ENCODE measurements at regions not wholly inside any gene's neighbourhood (a gene's known extent, or its start where the extent isn't known, plus 50 kb on each side); places are given as distances from the start of the nearest gene placed in this dataset.
A peak's percentile ranks its signal among the peaks of the same experiment; 100 is the strongest.
"Not testable (repeated sequence)": the region's sequence is repeated elsewhere in the genome, so short reads cannot be mapped to it uniquely, and the experiment has no call there.

GRCh38 chr2:21198637-21199036 lies 74.9 kb downstream of the TDRD15 start:
- H3K4me1 ChIP-seq = peaks cover 7% of the 10 kb centered on the region; the same call in 1 of the 2 replicates
- Mint-ChIP-seq H3K36me3 (ENCODE audit: insufficient read depth, unreplicated experiment) (no peaks in the 10 kb centered on the region), H3K4me3 (ENCODE audit: unreplicated experiment) (no peak overlapping the region), H3K27me3 (ENCODE audit: insufficient read depth, unreplicated experiment) (no peaks in the 10 kb centered on the region), H3K27ac (ENCODE audit: unreplicated experiment) (no peak overlapping the region), H3K9me3 (ENCODE audit: unreplicated experiment) (no peaks in the 10 kb centered on the region), H3K4me1 (ENCODE audit: low read depth, unreplicated experiment) (peaks cover 13% of the 10 kb centered on the region)
- no TSS peak for BruUV-seq (replicated peaks)
- H3K4me3 ChIP-seq (ENCODE audit: low read depth, low read length) = no peak overlapping the region
- DNase-seq = no peak
- ChIA-PET CTCF (no interaction called here), POLR2A (interaction anchor here (0.6 kb wide), 1 partner anchor 118 kb away, joined by 3 read pairs; no protein-coding TSS in a partner anchor)
- no peaks in the 10 kb centered on the region for H3K36me3 ChIP-seq (ENCODE audit: control insufficient read depth, insufficient read depth, low read length)
- TF ChIP-seq, protein P1, sequence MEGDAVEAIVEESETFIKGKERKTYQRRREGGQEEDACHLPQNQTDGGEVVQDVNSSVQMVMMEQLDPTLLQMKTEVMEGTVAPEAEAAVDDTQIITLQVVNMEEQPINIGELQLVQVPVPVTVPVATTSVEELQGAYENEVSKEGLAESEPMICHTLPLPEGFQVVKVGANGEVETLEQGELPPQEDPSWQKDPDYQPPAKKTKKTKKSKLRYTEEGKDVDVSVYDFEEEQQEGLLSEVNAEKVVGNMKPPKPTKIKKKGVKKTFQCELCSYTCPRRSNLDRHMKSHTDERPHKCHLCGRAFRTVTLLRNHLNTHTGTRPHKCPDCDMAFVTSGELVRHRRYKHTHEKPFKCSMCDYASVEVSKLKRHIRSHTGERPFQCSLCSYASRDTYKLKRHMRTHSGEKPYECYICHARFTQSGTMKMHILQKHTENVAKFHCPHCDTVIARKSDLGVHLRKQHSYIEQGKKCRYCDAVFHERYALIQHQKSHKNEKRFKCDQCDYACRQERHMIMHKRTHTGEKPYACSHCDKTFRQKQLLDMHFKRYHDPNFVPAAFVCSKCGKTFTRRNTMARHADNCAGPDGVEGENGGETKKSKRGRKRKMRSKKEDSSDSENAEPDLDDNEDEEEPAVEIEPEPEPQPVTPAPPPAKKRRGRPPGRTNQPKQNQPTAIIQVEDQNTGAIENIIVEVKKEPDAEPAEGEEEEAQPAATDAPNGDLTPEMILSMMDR (IDR thresholded peaks at IDR 0.05; ENCODE audit: insufficient read depth in 1 of 2, low read depth in 1 of 2, low read length in 1 of 2, severe bottlenecking in 1 of 2, unreplicated experiment in 1 of 2) = no peak
- intact Hi-C loops (cut with micrococcal nuclease; ENCODE audit: unreplicated experiment) = no loop called here
- no peaks in the 10 kb centered on the region for H3K27me3 ChIP-seq (replicated peaks; ENCODE audit: control insufficient read depth, insufficient read depth, low read length)
- H3K9me3 ChIP-seq = no peaks in the 10 kb centered on the region

GRCh38 chr2:21203976-21204375 lies 80.2 kb downstream of the TDRD15 start:
- Mint-ChIP-seq H3K27ac (ENCODE audit: unreplicated experiment) (no peak overlapping the region), H3K36me3 (ENCODE audit: insufficient read depth, unreplicated experiment) (no peaks in the 10 kb centered on the region), H3K4me1 (ENCODE audit: low read depth, unreplicated experiment) (no peaks in the 10 kb centered on the region), H3K9me3 (ENCODE audit: unreplicated experiment) (no peaks in the 10 kb centered on the region), H3K27me3 (ENCODE audit: insufficient read depth, unreplicated experiment) (no peaks in the 10 kb centered on the region), H3K4me3 (ENCODE audit: unreplicated experiment) (no peak overlapping the region)
- Histone ChIP-seq H3K27me3 (replicated peaks; ENCODE audit: control insufficient read depth, insufficient read depth, low read length) (no peaks in the 10 kb centered on the region), H3K4me1 (no peaks in the 10 kb centered on the region), H3K4me3 (ENCODE audit: low read depth, low read length) (no peak overlapping the region), H3K9me3 (no peaks in the 10 kb centered on the region), H3K36me3 (ENCODE audit: control insufficient read depth, insufficient read depth, low read length) (no peaks in the 10 kb centered on the region)
- TF ChIP-seq, protein P1 (IDR thresholded peaks at IDR 0.05; ENCODE audit: insufficient read depth in 1 of 2, low read depth in 1 of 2, low read length in 1 of 2, severe bottlenecking in 1 of 2, unreplicated experiment in 1 of 2) = no peak
- POLR2A ChIA-PET = no interaction called here
- no peak for DNase-seq
- intact Hi-C loops (cut with micrococcal nuclease; ENCODE audit: unreplicated experiment) = no loop called here
- CTCF ChIA-PET = no interaction called here
- no TSS peak for BruUV-seq (replicated peaks)

DNA sequence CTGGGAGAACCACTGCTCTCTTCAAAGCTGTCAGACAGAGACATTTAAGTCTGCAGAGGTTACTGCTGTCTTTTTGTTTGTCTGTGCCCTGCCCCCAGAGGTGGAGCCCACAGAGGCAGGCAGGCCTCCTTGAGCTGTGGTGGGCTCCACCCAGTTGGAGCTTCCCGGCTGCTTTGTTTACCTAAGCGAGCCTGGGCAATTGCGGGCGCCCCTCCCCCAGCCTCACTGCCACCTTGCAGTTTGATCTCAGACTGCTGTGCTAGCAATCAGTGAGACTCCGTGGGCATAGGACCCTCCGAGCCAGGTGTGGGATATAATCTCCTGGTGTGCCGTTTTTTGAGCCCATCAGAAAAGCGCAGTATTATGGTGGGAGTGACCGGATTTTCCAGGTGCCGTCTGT lies 90.3 kb downstream of the TDRD15 start:
- intact Hi-C loops (cut with micrococcal nuclease; ENCODE audit: unreplicated experiment); H3K9me3 ChIP-seq; H3K27me3 ChIP-seq (replicated peaks; ENCODE audit: control insufficient read depth, insufficient read depth, low read length); DNase-seq; H3K4me3 Mint-ChIP-seq (ENCODE audit: unreplicated experiment); H3K36me3 ChIP-seq (ENCODE audit: control insufficient read depth, insufficient read depth, low read length); H3K4me3 ChIP-seq (ENCODE audit: low read depth, low read length); H3K27me3 Mint-ChIP-seq (ENCODE audit: insufficient read depth, unreplicated experiment); H3K4me1 ChIP-seq; H3K27ac Mint-ChIP-seq (ENCODE audit: unreplicated experiment); POLR2A ChIA-PET; CTCF ChIA-PET; H3K36me3 Mint-ChIP-seq (ENCODE audit: insufficient read depth, unreplicated experiment); BruUV-seq (replicated peaks): not testable (repeated sequence)
- Mint-ChIP-seq H3K9me3 (ENCODE audit: unreplicated experiment) (peaks cover 29% of the 10 kb centered on the region), H3K4me1 (ENCODE audit: low read depth, unreplicated experiment) (peaks cover 15% of the 10 kb centered on the region)

DNA sequence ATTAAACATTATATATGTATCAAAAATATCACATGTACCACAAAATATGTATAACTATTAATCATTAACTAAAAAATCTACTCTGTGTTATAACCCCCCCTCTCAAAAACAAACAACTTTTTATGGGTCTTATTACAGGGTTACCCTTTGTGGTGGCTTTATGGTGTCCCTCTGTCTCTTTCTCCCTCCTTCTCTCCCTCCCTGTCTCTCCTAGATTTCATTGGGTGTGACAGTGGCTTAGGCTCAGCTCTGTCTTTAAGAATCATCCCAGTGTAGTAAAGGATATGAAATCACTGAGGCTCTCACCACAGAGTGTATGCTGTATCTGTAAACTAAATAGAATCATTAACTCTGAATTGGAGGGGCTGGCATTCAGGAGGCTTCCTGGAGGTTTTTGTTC lies 93.7 kb downstream of the TDRD15 start:
- Mint-ChIP-seq H3K4me3 (ENCODE audit: unreplicated experiment) (no peak overlapping the region), H3K27ac (ENCODE audit: unreplicated experiment) (no peak overlapping the region), H3K9me3 (ENCODE audit: unreplicated experiment) (peaks cover 21% of the 10 kb centered on the region), H3K4me1 (ENCODE audit: low read depth, unreplicated experiment) (peaks cover 15% of the 10 kb centered on the region), H3K27me3 (ENCODE audit: insufficient read depth, unreplicated experiment) (no peaks in the 10 kb centered on the region), H3K36me3 (ENCODE audit: insufficient read depth, unreplicated experiment) (no peaks in the 10 kb centered on the region)
- peaks cover 8% of the 10 kb centered on the region; the same call in 1 of the 2 replicates for H3K9me3 ChIP-seq
- no peaks in the 10 kb centered on the region for H3K27me3 ChIP-seq (replicated peaks; ENCODE audit: control insufficient read depth, insufficient read depth, low read length)
- peak in 1 of 2 experiments; percentile 2 for DNase-seq
- ChIA-PET POLR2A (no interaction called here), CTCF (no interaction called here)
- intact Hi-C loops (cut with micrococcal nuclease; ENCODE audit: unreplicated experiment) = no loop called here
- no peaks in the 10 kb centered on the region for H3K36me3 ChIP-seq (ENCODE audit: control insufficient read depth, insufficient read depth, low read length)
- no TSS peak for BruUV-seq (replicated peaks)
- H3K4me1 ChIP-seq = peaks cover 10% of the 10 kb centered on the region
- no peak overlapping the region for H3K4me3 ChIP-seq (ENCODE audit: low read depth, low read length)
- TF ChIP-seq, protein P1 (IDR thresholded peaks at IDR 0.05; ENCODE audit: insufficient read depth in 1 of 2, low read depth in 1 of 2, low read length in 1 of 2, severe bottlenecking in 1 of 2, unreplicated experiment in 1 of 2) = no peak

All from Caco-2 (cell line).